Fibroblast of gingiva (primary cell): ENCODE measurements at regions not wholly inside any gene's neighbourhood (a gene's known extent, or its start where the extent isn't known, plus 50 kb on each side); places are given as distances from the start of the nearest gene placed in this dataset.
A peak's percentile ranks its signal among the peaks of the same experiment; 100 is the strongest.
"Not testable (repeated sequence)": the region's sequence is repeated elsewhere in the genome, so short reads cannot be mapped to it uniquely, and the experiment has no call there.

Experiments used
- DNase-seq: peaks from one replicate; pipeline ENCODE4 v3.0.0-alpha.2; 2011; ENCODE audit warnings: low read depth

DNA sequence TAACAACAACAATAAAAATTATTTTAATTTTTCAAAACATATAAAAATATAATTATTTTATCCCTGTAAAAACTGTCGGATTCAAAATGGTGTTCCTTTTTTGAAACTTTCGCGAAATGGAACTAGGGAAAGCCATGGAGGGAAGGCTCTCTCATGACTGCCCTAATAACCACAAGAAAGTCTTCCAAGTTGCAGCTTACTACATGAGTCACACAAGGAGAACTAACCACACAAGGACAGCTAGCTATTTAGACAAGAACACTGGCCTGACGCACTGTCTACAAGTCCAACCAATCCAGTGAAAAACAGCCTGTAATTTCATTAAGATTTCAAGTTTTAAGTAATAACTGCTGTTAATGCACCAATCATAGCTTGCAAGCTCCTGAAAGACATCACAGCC, 319.2 kb upstream of the PCDH9 start:
- DNase-seq = peak; percentile 66

DNA sequence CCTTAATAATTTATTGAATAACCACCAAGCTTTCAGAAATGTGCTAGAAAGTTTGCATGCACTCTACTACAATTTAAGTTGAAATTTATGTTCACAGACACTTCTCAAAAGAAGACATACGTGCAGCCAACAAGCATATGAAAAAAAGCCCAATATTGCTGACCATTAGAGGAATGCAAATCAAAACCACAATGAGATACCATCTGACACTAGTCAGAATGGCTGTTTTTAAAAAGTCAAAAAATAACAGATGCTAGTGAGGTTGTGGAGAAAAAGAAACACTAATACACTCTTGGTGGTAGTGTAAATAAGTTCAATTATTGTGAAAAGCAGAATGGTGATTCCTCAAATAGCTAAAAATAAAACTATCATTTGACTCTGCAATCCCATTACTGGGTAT, 308.8 kb upstream of the PCDH9 start:
- no peak for DNase-seq

DNA sequence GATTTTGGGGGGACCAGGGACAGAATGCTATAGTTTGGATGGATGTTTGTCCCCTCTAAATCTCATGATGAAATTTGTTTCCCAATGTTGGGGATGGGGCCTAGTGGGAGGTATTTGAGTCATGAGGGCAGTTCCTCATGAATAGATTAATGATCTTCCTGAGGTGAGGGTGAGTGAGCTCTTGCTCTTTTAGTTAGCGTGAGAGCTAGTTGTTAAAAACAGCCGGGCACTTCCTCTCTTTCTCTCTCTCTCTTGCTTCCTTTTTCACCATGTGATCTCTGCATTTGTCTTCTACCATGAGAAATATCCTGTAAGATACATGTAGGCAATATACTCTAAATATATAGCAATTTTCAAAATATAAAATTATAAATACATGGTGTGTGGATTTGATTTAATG, 290.8 kb upstream of the PCDH9 start:
- no peak for DNase-seq

DNA sequence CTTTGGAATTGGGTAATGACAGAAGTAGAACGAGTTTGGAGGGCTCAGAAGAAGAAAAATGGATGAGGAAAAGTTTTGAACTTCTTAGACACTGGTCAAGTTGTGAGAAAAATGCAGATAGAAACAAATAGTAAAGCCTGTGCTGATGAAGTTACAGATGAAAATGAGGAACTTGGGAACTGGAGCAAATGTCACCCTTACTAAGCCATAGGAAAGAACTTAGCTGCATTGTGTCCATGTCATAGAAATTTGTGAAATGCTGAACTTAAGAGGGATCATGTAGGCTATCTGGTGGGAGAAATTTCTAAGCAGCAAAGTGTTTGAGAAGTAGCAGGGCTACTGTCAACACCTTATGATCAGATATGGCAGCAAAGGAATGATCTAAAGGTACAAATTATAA, 289.2 kb upstream of the PCDH9 start:
- DNase-seq = no peak

DNA sequence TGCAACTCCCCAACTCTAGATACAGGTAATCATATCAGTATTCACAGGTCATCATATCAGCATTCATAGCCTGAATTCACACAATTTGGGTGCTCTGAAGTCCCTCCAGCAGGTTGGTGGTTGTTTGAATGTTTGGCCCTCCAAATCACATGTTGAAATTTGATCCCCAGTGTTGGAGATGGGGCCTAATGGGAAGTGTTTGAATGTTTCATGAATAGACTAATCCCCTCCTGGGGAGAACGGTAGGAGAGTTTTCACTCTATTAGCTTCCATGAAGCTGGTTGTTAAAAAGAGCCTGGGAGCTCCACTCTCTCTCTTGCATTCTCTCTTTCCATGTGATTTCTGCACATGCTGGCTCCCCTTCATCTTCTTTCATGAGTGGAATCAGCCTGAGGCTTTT, 288.6 kb upstream of the PCDH9 start:
- no peak for DNase-seq

DNA sequence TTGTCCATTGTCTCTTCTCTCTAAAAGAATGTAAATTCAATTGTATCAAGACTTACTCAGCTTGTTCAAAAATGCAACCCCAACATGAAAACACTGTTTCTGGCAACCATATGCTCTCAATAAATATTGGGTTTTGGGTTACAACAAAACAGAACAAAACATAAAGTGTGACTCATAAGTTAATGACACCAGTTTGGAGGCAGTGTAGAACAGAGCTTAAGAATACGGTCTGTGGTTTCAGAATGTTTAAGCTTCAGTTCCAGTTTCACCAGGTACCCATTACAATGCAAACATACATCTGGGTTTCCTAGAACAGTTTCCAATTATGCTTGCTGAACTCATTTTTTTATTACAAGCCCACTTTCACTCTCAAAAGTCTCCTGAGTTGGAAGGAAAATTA, 285.8 kb upstream of the PCDH9 start:
- DNase-seq = peak; percentile 87

DNA sequence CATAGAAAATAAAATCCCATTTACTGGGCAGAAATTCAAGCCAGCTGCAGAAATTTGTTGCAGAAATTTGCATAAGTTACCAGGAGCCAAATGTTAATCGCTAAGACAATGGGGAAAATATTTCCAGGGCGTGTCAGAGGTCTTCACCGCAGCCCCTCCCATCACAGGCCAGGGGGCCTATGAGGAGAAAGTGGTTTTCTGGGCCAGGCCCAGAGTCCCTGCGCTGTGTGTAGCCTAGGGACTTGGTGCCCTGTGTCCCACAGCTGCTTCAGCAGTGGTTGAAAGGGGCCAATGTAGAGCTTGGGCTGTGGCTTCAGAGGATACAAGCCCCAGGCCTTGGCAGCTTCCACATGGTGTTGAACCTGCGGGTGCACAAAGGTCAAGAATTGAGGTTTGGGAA, 278.9 kb upstream of the PCDH9 start:
- DNase-seq = peak; percentile 45

DNA sequence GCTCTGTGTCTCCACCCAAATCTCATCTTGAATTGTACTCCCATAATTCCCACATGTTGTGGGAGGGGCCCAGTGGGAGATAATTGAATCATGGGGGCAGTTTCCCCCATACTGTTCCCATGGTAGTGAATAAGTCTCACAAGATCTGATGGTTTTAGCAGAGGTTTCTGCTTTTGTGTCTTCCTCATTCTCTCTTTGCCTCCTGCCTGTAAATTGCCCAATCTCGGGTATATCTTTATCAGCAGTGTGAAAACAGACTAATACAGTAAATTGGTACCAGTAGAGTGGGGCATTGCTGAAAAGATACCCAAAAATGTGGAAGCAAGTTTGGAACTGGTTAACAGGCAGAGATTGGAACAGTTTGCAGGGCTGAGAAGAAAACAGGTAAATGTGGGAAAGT, 278.1 kb upstream of the PCDH9 start:
- not testable (repeated sequence) for DNase-seq

DNA sequence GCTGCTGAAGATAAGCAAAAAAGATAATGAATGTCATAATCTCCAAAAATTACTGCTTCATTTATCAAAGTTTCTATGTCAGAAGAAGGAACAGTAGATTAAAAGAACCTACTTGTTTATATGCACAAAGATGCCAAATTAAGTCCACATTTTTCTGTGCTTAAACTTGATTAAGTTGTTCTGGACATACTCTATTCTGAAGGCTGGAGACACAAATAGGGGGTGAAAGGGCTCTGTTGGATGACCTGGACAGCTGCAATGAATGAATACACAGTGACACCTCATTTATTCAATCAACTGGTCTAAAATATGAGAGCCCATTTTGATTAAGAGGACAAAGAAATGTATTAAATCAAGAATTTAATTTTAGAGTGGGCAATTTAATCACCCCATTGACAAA, 276.3 kb upstream of the PCDH9 start:
- no peak for DNase-seq

DNA sequence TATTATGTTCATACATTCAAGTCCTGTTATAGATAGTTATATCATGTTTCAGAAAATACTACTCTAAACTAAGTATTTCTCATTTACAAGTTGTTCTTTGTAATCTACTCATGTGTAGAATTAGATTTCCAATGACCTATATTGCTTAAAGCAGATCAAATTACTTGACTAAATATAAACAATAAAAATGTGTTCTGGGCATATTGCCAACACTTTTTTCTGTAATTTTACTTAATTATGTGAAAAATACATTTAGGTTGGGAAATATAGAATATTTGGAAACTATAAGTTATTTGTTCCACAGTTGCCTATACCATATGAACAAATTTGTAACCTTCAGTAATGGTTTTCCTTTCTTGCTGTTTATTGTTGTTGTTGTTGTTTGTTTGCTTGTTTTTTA, 275.2 kb upstream of the PCDH9 start:
- no peak for DNase-seq

DNA sequence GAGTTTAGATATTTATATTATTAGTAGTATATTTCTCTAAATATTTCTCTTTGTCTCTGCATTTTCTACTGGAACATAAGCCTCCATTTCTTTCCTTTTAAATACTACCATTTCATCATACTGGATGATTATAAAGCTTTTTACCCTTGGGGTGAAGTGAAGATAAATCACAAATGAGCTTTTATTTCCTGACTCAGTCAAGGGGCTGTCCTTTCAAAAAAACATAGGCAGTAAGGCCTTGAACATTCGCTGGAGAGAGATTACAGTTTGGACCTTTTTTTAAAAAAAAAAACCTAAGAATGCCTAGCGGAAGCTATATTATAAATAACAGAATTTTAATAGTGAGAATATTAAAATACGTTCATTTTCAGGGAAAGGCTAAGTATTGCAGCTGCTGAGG, 268.8 kb upstream of the PCDH9 start:
- no peak for DNase-seq

DNA sequence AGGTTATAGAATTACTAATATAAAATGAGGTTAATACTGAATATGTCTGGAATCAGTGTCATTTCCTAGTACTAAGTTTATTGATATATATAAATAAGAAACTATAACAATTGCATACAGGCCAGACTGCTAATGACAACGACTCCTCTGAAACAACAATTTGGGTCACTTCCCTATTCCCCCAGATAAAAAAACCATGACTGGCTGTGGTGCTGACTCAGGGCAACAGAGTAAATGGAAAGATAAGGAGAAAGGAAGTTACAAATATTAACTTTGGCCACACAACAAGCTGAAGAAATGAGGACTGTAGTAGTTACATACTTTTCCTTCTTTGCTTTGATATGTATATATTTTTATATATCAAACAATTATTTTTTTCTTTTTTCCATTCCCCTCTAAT, 263.7 kb upstream of the PCDH9 start:
- no peak for DNase-seq

DNA sequence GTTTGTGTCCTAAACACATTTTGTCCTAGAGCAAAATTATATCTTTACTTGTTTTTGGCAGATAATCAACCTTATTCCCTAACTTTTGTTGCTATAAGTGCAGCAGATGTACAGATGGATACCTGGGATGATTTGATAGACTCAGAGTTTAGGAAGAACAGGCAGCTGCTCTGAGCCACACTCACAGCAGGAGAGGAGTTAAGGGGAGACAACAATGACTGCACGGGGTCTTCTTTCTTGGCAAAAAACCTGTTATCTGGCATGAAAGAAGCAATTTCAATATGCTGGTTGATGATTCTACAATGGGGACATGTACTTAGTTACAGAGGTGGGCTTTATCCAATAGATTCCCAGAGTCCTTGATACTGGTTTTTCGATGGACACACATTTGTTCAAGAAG, 258.9 kb upstream of the PCDH9 start:
- DNase-seq = no peak

DNA sequence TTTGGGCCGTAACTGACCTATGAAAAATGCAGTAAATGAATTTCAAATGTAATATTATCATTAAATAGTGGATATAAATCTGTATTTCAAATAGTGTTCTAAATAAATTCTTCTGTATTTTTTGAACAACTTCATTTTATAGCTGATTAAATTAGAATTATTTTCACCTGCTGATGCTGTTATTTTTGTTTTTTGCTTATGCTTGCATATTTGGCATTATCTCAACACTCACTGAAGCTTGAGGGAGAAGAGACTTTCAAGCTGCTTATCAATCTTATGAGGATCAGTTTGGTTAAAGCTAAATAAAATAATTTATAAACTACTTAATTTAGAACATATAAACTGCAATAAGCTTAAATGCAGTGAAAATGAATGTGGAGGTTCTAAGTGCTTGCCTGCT, 251.3 kb upstream of the PCDH9 start:
- DNase-seq = no peak

DNA sequence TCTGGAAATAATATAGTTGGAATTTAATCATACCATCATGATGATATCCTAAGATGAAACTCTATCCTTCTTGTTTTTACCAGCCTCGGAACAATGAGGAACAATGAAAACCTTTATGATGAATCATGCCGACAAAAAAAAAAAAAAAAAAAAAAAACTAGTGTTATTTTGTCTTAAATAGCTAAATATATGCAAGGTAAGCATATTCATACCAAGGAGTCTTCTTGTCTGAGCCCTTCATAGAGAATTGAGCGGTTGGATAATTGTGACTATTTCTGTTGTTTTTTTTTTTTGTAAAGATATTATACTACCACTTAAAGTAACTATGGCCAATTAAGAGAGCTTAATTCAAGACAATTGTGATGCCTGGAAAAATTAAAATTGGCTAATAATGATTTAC, 244.0 kb upstream of the PCDH9 start:
- DNase-seq = no peak

DNA sequence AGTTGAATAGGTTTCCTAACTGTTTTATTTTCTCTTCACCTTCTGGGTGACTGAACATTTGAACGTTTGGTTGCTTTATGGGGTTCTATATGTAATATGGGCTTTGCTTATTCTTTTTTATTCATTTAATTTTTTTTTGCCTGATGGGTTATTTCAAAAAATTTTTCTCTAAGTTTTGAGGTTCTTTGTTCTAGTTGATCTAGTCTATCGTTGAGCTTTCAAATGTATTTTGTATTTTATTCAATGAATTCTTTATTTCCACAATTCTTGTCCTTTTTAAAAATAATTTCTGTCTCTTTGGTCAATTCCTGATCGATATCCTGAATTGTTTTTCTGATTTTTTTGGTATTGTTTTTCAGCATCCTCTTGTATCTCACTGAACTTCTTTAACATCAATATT, 239.5 kb upstream of the PCDH9 start:
- DNase-seq = no peak

DNA sequence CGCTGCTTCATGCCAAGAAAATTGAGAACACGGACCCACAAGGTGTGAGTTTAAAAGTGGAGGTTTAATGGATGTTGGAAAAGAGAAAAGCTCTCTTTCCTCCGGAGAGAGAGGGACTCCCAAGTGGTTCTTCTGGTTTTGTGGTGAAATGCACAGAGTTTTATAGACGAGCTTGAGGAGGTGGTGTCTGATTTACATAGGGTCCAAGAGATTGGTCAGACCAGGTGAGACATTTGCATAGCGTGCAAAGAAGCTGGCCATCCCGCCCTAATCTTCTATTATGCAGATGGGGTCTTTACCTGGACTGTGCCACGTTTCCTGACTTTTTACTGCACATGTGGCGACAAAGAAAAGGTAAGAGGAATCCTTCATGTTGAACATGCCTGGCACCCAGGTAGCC, 236.4 kb upstream of the PCDH9 start:
- no peak for DNase-seq

DNA sequence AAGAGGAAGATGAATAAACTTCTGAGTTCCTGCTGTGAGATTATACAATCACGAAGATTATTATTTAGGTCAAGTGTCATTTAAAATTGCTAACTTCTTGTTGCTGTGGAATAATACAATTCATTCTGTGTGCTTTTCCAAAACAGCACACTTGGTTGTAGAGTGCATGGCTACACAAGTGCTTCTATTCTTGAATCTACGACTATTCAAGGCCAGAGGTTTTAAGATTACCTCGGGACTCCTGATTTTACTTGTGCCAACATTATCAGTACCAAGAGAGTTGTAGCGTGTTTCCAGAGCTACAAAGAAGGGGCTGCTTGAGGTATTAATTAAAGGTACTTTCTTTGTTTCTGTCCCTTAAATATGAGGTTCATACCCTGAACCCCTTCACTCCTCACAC, 234.0 kb upstream of the PCDH9 start:
- no peak for DNase-seq

DNA sequence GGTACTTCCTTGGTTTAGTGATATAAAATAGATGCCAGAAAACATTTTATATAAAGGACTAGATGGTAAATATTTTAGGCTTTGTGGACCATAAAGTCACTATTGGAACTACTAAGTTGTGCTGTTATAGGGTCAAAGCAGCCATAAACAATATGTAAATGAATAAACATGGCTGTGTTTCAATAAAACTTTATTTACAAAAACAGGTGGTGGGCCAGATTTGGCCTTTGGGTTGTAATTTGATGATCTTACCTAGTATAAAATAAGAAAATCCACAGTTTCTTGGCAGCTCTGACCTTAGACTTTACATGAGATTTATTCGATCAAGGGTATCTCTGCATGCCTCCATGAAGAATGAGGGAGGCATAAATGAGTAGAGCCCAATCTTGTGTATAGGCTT, 232.0 kb upstream of the PCDH9 start:
- no peak for DNase-seq

DNA sequence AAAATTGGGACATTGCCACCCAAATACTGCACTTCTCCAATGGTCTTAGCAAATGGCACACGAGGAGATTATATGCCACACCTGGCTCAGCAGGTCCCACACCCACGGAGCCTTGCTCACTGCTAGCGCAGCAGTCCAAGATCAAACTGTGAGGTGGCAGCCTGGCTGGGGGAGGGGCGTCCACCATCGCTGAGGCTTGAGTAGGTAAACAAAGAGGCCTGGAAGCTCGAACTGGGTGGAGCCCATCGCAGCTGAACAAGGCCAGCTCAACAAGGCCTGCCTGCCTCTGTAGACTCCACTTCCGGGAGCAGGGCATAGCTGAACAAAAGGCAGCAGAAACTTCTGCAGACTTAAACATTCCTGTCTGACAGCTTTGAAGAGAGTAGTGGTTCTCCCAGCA, 222.4 kb upstream of the PCDH9 start:
- not testable (repeated sequence) for DNase-seq

DNA sequence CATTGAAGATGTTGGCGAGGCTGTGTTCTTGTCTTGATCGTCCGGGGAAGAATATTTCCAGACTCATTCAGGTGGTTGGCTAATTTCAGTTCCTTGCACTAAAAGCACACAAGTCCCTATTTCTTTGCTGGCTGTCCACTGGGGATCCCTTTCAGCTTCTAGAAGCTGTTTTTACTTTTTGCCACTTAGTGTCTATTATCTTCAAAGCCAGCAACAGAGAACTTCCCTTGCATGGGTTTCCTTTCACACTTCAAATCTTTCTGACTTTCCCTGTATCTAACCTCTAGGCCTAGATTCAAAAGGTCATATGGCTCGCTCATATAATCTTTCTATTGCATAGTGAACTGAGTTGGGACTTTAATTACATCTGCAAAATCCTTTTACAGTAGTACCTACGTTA, 215.3 kb upstream of the PCDH9 start:
- DNase-seq = no peak

DNA sequence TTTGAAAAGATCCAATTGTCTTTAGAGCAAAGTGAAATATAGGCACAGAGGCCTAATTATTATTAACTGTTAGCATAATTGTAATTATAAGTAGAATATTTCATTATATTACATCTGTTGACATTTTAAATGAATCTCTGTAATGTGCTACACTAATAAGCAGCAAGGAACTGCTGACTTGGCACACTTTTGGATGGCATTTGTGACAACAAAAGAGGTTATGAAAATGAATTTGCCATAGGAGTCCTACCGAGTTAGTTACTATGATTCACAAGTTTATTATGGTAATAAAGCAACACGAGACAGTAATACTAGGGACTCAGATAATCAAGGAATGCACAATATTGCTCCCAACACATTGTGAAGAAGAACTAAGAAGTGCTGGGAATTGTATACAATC, 213.8 kb upstream of the PCDH9 start:
- DNase-seq = no peak

DNA sequence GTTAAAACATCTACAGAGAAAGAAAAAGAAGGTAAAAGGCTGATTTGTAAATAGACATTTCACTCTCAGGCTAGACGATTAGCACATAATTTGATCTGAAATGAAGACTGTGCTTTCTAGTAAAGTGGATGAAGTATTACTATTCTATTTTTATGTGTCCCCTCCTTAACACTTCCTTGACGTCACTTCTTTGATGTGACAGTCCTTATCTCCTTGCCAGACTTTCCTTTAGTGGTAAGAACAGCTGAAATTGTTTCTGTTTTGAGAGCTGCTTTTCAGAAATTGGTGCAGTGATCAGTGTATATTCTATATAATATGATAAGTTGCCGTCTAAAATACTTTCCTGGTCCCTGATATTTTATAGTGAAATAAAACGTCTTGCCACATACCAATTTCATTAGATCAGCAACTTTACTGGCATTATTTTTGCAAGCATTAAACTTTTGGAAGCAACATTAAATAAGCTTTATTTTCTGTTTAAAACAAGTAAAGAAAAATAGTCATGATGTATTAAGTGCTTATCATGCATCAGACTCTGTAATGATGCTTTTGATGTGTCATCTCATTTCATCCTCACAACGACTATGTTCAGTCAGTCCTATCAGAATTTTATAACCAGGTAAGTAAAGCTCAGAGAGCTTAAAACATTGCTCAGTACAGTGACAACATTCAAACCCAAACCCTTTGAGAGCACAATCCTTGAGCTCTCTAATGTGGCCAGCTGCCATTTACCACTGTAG, 210.3 kb upstream of the PCDH9 start:
- DNase-seq = no peak

DNA sequence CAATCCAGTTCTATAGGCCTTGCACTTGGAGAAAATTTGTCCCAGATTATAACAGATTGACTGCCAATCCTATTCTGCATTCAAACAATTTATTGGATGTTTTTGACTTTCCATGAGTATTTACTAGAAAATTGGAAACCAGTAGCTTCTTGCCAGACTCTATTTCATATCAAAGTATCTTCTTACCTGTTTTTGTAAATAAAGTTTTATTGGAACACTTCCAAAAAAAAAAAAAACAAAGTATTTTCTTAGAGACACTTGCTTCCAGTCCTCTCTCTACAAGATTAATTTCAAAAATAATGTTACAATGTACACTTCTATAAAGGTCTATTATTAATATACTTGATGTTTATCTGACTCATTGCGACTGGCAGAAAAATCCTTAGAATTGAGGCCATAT, 209.2 kb upstream of the PCDH9 start:
- DNase-seq = no peak

DNA sequence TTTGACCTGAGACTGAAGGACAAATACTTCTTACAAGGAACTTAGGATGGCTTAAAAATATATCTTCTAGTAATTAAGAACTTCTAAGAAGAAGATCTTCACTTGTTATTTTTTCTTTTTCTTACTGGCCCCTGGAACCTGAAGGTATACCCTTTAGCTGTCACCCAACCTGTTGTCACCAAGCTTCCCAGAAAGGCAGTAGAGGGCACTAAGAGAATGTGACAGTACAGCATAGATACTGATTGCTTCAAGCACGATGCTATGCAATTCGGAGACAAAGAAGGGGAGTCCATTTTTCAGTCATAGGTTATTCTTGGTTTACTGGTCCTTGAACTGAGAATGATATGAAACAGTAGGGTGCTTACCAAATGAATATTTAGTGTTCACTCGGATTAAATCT, 208.3 kb upstream of the PCDH9 start:
- no peak for DNase-seq
